Neural cell (in vitro differentiated cells): ENCODE measurements at regions not wholly inside any gene's neighbourhood (a gene's known extent, or its start where the extent isn't known, plus 50 kb on each side); places are given as distances from the start of the nearest gene placed in this dataset.

ENCODE experiments used
- CTCF ChIP-seq: fragments of 450-650 bp; IDR thresholded peaks from 2 replicates; pipeline ENCODE4 v1.5.1; 2014; ENCODE audit warnings: antibody characterized with exemption, mild to moderate bottlenecking, moderate library complexity; ENCODE audit not compliant: poor library complexity, severe bottlenecking
- EZH2 ChIP-seq: fragments of 200-600, 300-800 bp; shearing (Covaris generic), sonication (generic); IDR thresholded peaks from 2 replicates; pipeline ENCODE4 v1.6.1; 2014; ENCODE audit warnings: antibody characterized with exemption, low read length, borderline replicate concordance, mild to moderate bottlenecking; ENCODE audit not compliant: insufficient read depth, poor library complexity, severe bottlenecking
- POLR2AphosphoS5 ChIP-seq: IDR thresholded peaks from 2 replicates; pipeline ENCODE4 v1.6.1; 2012
- REST ChIP-seq: IDR thresholded peaks from 2 replicates; pipeline ENCODE4 v1.6.1; 2012; ENCODE audit warnings: borderline replicate concordance

- no peak for TF ChIP-seq CTCF
- no peak for TF ChIP-seq EZH2
- no peak for TF ChIP-seq REST
- no peak for TF ChIP-seq POLR2AphosphoS5
Measured at GRCh38 chr3:64336488-64336887, 111.2 kb upstream of the PRICKLE2 start.
